Keratinocyte (primary cell): ENCODE measurements at regions not wholly inside any gene's neighbourhood (a gene's known extent, or its start where the extent isn't known, plus 50 kb on each side); places are given as distances from the start of the nearest gene placed in this dataset.

Source experiments
- DNase-seq: peaks from one replicate; pipeline ENCODE4 v3.0.0-alpha.2; 2011; ENCODE audit warnings: low read depth, missing footprints, low spot score
- FAIRE-seq: peaks from 2 replicates; lab custom pipeline; 2011; peaks lifted over from hg19 to GRCh38; lab: Jason Lieb, UNC
- H2AFZ ChIP-seq: 2 replicates; pipeline ENCODE4 v1.6.0; 2012; ENCODE audit warnings: low read length, control low read depth, inconsistent platforms; ENCODE audit not compliant: control insufficient read depth
- H3K27ac ChIP-seq: 2 replicates; pipeline ENCODE4 v1.5.1; 2011; ENCODE audit warnings: low read length; ENCODE audit not compliant: control insufficient read depth, insufficient read depth
- H3K27me3 ChIP-seq: 3 replicates; pipeline ENCODE4 v1.6.0; 2011; ENCODE audit warnings: low read length; ENCODE audit not compliant: control insufficient read depth, insufficient read depth; ENCODE audit errors: extremely low read depth
- H3K36me3 ChIP-seq, 2 experiments: 2 replicates in 1 of 2; 3 replicates in 1 of 2; pipeline ENCODE4 v1.5.1; 2011; ENCODE audit warnings: low read length in 2 of 2, mild to moderate bottlenecking in 1 of 2; ENCODE audit not compliant: control insufficient read depth in 2 of 2, insufficient read depth in 2 of 2; ENCODE audit errors: extremely low read depth in 1 of 2
- H3K4me1 ChIP-seq: 3 replicates; pipeline ENCODE4 v1.5.1; 2011; ENCODE audit warnings: low read length; ENCODE audit not compliant: control insufficient read depth, insufficient read depth; ENCODE audit errors: extremely low read depth
- H3K4me2 ChIP-seq: 3 replicates; pipeline ENCODE4 v1.6.0; 2011; ENCODE audit warnings: low read depth, low read length; ENCODE audit not compliant: control insufficient read depth, insufficient read depth; ENCODE audit errors: extremely low read depth
- H3K4me3 ChIP-seq, 3 experiments: fragments of 200-600 bp in 1 of 3; sonication (generic) in 1 of 3; 2 replicates in 2 of 3; 3 replicates in 1 of 3; pipeline ENCODE4 v1.5.1; 2011 to 2016; ENCODE audit warnings: low read length in 3 of 3, mild to moderate bottlenecking in 3 of 3, control low read depth in 2 of 3, inconsistent platforms in 1 of 3, low read depth in 1 of 3, mixed read lengths in 1 of 3, mixed run types in 1 of 3, moderate library complexity in 1 of 3; ENCODE audit not compliant: control insufficient read depth in 2 of 3, insufficient read depth in 2 of 3; ENCODE audit errors: extremely low read depth in 1 of 3
- H3K79me2 ChIP-seq: 2 replicates; pipeline ENCODE4 v1.6.0; 2012; ENCODE audit warnings: low read length; ENCODE audit not compliant: control insufficient read depth, insufficient read depth
- H3K9ac ChIP-seq: 3 replicates; pipeline ENCODE4 v1.6.0; 2011; ENCODE audit warnings: low read length; ENCODE audit not compliant: control insufficient read depth, insufficient read depth; ENCODE audit errors: extremely low read depth
- H3K9me1 ChIP-seq: 3 replicates; pipeline ENCODE4 v1.6.0; 2011; ENCODE audit warnings: low read length; ENCODE audit not compliant: control insufficient read depth, insufficient read depth; ENCODE audit errors: extremely low read depth
- H3K9me3 ChIP-seq: 2 replicates; pipeline ENCODE4 v1.5.1; 2012; ENCODE audit warnings: low read depth, low read length; ENCODE audit not compliant: control insufficient read depth
- H4K20me1 ChIP-seq: 3 replicates; pipeline ENCODE4 v1.6.0; 2011; ENCODE audit warnings: low read length; ENCODE audit not compliant: control insufficient read depth, insufficient read depth; ENCODE audit errors: extremely low read depth
- CTCF ChIP-seq, 3 experiments: IDR thresholded peaks in 1 of 3; conservative IDR thresholded peaks in 1 of 3; optimal IDR thresholded peaks in 1 of 3; 2 replicates in 2 of 3; 3 replicates in 1 of 3; pipeline versions ENCODE3 to v1.5.1; 2011; ENCODE audit warnings: low read length in 3 of 3, mild to moderate bottlenecking in 3 of 3, moderate library complexity in 2 of 3, control low read depth in 1 of 3, inconsistent platforms in 1 of 3; ENCODE audit not compliant: insufficient read depth in 2 of 3; ENCODE audit errors: extremely low read depth in 1 of 3
- EZH2 ChIP-seq: IDR thresholded peaks from one replicate; pipeline ENCODE4 v1.6.1; 2012; ENCODE audit warnings: inconsistent platforms, mild to moderate bottlenecking, low read length, moderate library complexity
- dilution Hi-C: fragments of 300-500 bp; cut with MboI; formaldehyde crosslinking; loops from one replicate; pipeline ENCODE4 v1.7.0; 2020; ENCODE audit warnings: low sequenced_read_pairs; ENCODE audit not compliant: extremely low pct_ligation_motif_present

DNA sequence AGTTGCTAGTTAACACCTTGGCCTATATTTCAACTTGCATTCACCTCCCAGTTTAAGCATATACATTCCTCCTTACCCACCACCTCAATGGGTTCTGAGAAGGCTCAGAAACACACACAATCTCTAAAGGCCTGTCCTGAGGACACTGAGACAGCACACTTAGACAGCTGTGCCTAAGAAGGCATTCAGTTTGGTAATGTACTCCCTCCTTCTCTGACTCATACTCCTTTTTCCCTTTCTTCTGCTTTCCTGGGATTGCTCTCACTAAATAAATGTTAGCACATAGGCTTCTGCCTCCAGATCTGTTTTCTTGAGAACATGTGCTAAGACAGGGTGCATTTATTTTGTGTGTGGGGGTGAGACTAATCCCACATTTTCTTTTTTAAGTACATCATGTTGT, 456.8 kb upstream of the CDH6 start:
- Histone ChIP-seq H3K9me3 (no peaks in the 10 kb centered on the region), H3K9ac (no peak overlapping the region), H3K36me3 (no peaks in the 10 kb centered on the region), H3K79me2 (no peaks in the 10 kb centered on the region), H3K4me3 (no peak overlapping the region), H3K4me1 (no peaks in the 10 kb centered on the region), H3K4me2 (no peak overlapping the region), H3K27me3 (no peaks in the 10 kb centered on the region), H2AFZ (no peak overlapping the region), H3K27ac (no peak overlapping the region), H3K9me1 (no peaks in the 10 kb centered on the region), H4K20me1 (no peaks in the 10 kb centered on the region)
- dilution Hi-C loops: no loop called here
- FAIRE-seq (no peak), DNase-seq (no peak)
- TF ChIP-seq CTCF (optimal IDR thresholded peaks at IDR 0.05 in 1 of 3, IDR thresholded peaks at IDR 0.05 in 1 of 3, conservative IDR thresholded peaks at IDR 0.05 in 1 of 3; ENCODE audit: extremely low read depth in 1 of 3, insufficient read depth in 2 of 3, low read length in 3 of 3) (no peak), EZH2 (no peak)

- dilution Hi-C loops: no loop called here
- Histone ChIP-seq H4K20me1 (no peaks in the 10 kb centered on the region), H2AFZ (no peak overlapping the region), H3K9ac (no peak overlapping the region), H3K79me2 (no peaks in the 10 kb centered on the region), H3K9me3 (no peaks in the 10 kb centered on the region), H3K4me1 (no peaks in the 10 kb centered on the region), H3K27ac (no peak overlapping the region), H3K4me3 (no peak overlapping the region), H3K4me2 (no peak overlapping the region), H3K27me3 (no peaks in the 10 kb centered on the region), H3K9me1 (no peaks in the 10 kb centered on the region), H3K36me3 (no peaks in the 10 kb centered on the region)
- DNase-seq (no peak), FAIRE-seq (no peak)
- TF ChIP-seq EZH2 (no peak), CTCF (optimal IDR thresholded peaks at IDR 0.05 in 1 of 3, IDR thresholded peaks at IDR 0.05 in 1 of 3, conservative IDR thresholded peaks at IDR 0.05 in 1 of 3; ENCODE audit: extremely low read depth in 1 of 3, insufficient read depth in 2 of 3, low read length in 3 of 3) (no peak)
Observed at GRCh38 chr5:30734118-30734517, 459.4 kb upstream of the CDH6 start.
